Activated B cell treated with CpG ODN at 0.5 μM for 24 hours (primary cell): ENCODE measurements at regions not wholly inside any gene's neighbourhood (a gene's known extent, or its start where the extent isn't known, plus 50 kb on each side); places are given as distances from the start of the nearest gene placed in this dataset.

Experiments used
- ATAC-seq: fragments of 200-7000 bp; cut with Tn5 transposase; one replicate; pipeline ENCODE4 v1.10.0; 2021; ENCODE audit warnings: low read depth, mild to moderate bottlenecking, moderate library complexity
- CTCF ChIA-PET: fragments of 350-600 bp; sonication (Branson Sonifier 250); formaldehyde crosslinking; loops from one replicate; lab custom pipeline; 2021; ENCODE audit warnings: antibody characterized with exemption; lab: Charles Lee
- POLR2A ChIA-PET: fragments of 350-600 bp; sonication (Branson Sonifier 250); formaldehyde crosslinking; loops from one replicate; lab custom pipeline; 2021; ENCODE audit warnings: antibody characterized with exemption; lab: Charles Lee
- DNase-seq: peaks from one replicate; pipeline ENCODE4 v3.0.0; 2022
- H3K27ac Mint-ChIP-seq: one replicate; pipeline ENCODE4 v1.8.0; 2020; ENCODE audit warnings: mixed read lengths
- H3K27me3 Mint-ChIP-seq: one replicate; pipeline ENCODE4 v1.8.0; 2021; ENCODE audit warnings: mixed read lengths
- H3K36me3 Mint-ChIP-seq: one replicate; pipeline ENCODE4 v1.8.0; 2021; ENCODE audit warnings: low read depth, mixed read lengths
- H3K4me1 Mint-ChIP-seq: one replicate; pipeline ENCODE4 v1.8.0; 2021; ENCODE audit warnings: mixed read lengths
- H3K4me3 Mint-ChIP-seq: one replicate; pipeline ENCODE4 v1.8.0; 2020; ENCODE audit warnings: mild to moderate bottlenecking, mixed read lengths
- H3K9me3 Mint-ChIP-seq: one replicate; pipeline ENCODE4 v1.8.0; 2020; ENCODE audit warnings: mixed read lengths
- CTCF ChIP-seq: fragments of 200-600 bp; IDR thresholded peaks from one replicate; pipeline ENCODE4 v1.8.0; 2022; ENCODE audit warnings: antibody characterized with exemption, mild to moderate bottlenecking
- intact Hi-C: fragments of 100-400 bp; cut with micrococcal nuclease; formaldehyde crosslinking; loops from one replicate; pipeline ENCODE4 v1.15.1; 2024

- ChIA-PET POLR2A (no interaction called here), CTCF (no interaction called here)
- intact Hi-C loops: no loop called here
- ATAC-seq: no peak
- Mint-ChIP-seq H3K4me1 (no peaks in the 10 kb centered on the region), H3K27me3 (peaks cover 5% of the 10 kb centered on the region), H3K27ac (no peak overlapping the region), H3K4me3 (no peak overlapping the region), H3K36me3 (no peaks in the 10 kb centered on the region), H3K9me3 (no peaks in the 10 kb centered on the region)
- TF ChIP-seq CTCF: no peak
- DNase-seq: no peak
These were observed 144.4 kb upstream of the TMPO start for GRCh38 chr12:98370976-98371375.

- H3K9me3 Mint-ChIP-seq: no peaks in the 10 kb centered on the region
- CTCF ChIA-PET: no interaction called here
These were observed 144.0 kb upstream of the TMPO start for GRCh38 chr12:98371419-98371818.

GRCh38 chr12:98372340-98373024 lies 142.9 kb upstream of the TMPO start:
- Mint-ChIP-seq H3K4me1 (no peaks in the 10 kb centered on the region), H3K9me3 (no peaks in the 10 kb centered on the region), H3K27me3 (peaks cover 7% of the 10 kb centered on the region), H3K27ac (no peak overlapping the region), H3K36me3 (no peaks in the 10 kb centered on the region), H3K4me3 (no peak overlapping the region)
- intact Hi-C loops: loop anchor here (1.0 kb wide), 2 partner anchors 1223 to 1794 kb away; no protein-coding TSS in a partner anchor
- DNase-seq: no peak
- ATAC-seq: no peak
- ChIA-PET CTCF (no interaction called here), POLR2A (no interaction called here)
- no peak for TF ChIP-seq CTCF

More at GRCh38 chr12:98371419-98371818, 144.0 kb upstream of the TMPO start:
- DNase-seq (no peak), ATAC-seq (no peak)
- Mint-ChIP-seq H3K4me3 (no peak overlapping the region), H3K36me3 (no peaks in the 10 kb centered on the region), H3K27me3 (peaks cover 5% of the 10 kb centered on the region), H3K4me1 (no peaks in the 10 kb centered on the region), H3K27ac (no peak overlapping the region)
- POLR2A ChIA-PET: no interaction called here
- intact Hi-C loops: no loop called here
- no peak for TF ChIP-seq CTCF

GRCh38 chr12:98373025-98373554 lies 142.3 kb upstream of the TMPO start:
- ChIA-PET POLR2A (no interaction called here), CTCF (no interaction called here)
- no peak for TF ChIP-seq CTCF

GRCh38 chr12:98374007-98374406 lies 141.4 kb upstream of the TMPO start:
- ATAC-seq: no peak
- H3K27me3 Mint-ChIP-seq: peaks cover 12% of the 10 kb centered on the region
- no peak overlapping the region for H3K27ac Mint-ChIP-seq
- no peaks in the 10 kb centered on the region for H3K36me3 Mint-ChIP-seq
- H3K4me3 Mint-ChIP-seq: no peak overlapping the region
- H3K9me3 Mint-ChIP-seq: no peaks in the 10 kb centered on the region
- ChIA-PET POLR2A (no interaction called here), CTCF (no interaction called here)
- no peak for TF ChIP-seq CTCF
- no peak for DNase-seq
- H3K4me1 Mint-ChIP-seq: no peaks in the 10 kb centered on the region
- intact Hi-C loops: no loop called here

More at GRCh38 chr12:98373025-98373554, 142.3 kb upstream of the TMPO start:
- Mint-ChIP-seq H3K9me3 (no peaks in the 10 kb centered on the region), H3K27ac (no peak overlapping the region), H3K4me3 (no peak overlapping the region), H3K4me1 (no peaks in the 10 kb centered on the region), H3K27me3 (peaks cover 8% of the 10 kb centered on the region), H3K36me3 (no peaks in the 10 kb centered on the region)
- intact Hi-C loops: loop anchor here (1.0 kb wide), 1 partner anchor 1224 kb away; no protein-coding TSS in a partner anchor
- no peak for ATAC-seq
- DNase-seq: no peak
